LoVo (cell line): ENCODE measurements at regions not wholly inside any gene's neighbourhood (a gene's known extent, or its start where the extent isn't known, plus 50 kb on each side); places are given as distances from the start of the nearest gene placed in this dataset.
A peak's percentile ranks its signal among the peaks of the same experiment; 100 is the strongest.
"Not testable (repeated sequence)": the region's sequence is repeated elsewhere in the genome, so short reads cannot be mapped to it uniquely, and the experiment has no call there.

ENCODE experiments used
- DNase-seq: peaks from one replicate; pipeline ENCODE4 v3.0.0-alpha.2; 2016; ENCODE audit warnings: low spot score

DNA sequence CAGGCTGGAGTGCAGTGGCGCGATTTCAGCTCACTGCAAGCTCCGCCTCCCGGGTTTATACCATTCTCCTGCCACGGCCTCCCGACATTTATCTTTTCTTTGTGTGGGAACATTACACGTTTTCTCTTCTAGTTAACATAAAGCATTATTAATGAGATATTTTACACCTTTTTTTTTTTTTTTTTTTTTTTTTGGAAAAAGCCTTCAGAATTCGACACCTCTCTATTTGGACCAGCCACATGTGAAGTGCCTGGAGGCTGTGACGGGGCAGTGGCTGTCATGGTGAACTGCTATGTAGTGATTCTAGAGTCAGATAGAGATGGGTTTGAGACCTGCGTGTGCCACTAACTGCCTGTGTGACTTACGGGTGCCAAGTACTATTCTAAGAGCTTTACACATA lies 64.3 kb downstream of the SMIM38 start:
- no peak for DNase-seq

DNA sequence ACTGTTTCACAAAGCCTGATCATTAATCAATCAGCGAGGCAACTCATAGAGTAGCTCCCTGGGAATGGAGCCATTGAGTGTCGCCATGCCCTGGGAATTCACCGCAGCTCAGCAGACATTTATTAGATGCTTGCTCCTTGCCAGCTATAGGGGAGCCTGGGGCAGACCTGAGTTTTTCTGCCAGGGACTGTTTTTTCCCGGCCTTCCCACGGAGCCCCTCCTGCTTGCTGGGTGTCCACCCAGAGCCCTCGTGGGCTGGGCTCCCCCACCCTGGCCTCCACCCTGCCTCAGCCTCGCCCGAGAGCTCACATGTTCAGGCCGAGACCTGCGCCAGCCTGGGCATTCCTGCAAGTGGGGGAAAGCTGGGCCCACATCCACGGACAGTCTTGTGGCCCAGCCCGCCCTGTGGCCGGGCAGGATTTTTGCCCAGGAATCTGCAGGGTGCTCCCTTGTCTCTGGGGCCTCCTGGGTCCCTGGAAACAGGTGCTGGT lies 64.9 kb downstream of the SMIM38 start:
- no peak for DNase-seq

DNA sequence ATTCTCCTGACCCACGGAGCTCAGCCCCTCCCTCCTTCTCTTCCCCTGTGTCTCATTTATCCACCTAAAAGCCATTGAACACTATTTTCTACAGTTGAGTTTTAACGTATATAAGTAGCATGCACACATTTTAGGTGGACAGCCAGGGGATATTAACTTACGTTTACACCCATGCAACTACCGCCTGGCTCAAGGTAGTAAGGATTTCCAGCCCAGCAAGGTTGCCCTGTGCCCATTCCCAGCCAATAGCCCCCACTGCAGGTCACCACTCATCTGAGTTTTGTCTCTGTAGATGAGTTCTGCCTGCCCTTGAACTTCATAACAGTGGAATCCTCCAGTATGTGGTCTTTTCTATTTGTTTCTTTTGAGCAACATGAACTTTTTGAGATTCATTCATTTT lies 65.4 kb downstream of the SMIM38 start:
- DNase-seq, result no peak

DNA sequence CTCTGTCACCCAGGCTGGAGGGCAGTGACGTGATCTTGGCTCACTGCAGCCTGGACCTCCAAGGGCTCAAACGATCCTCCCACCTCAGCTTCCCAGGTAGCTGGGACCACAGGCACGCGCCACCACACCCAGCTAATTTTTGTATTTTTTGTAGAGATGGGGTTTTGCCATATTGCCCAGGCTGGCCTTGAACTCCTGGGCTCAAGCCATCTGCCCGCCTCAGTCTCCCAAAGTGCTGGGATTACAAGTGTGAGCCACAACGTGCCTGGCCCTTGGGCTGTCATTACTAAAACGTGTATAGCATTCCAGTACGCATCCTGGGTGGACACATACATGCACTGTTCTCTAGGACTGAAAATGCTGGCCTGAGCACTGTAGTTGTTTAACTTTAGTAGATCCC lies 65.9 kb downstream of the SMIM38 start:
- DNase-seq, result not testable (repeated sequence)

DNA sequence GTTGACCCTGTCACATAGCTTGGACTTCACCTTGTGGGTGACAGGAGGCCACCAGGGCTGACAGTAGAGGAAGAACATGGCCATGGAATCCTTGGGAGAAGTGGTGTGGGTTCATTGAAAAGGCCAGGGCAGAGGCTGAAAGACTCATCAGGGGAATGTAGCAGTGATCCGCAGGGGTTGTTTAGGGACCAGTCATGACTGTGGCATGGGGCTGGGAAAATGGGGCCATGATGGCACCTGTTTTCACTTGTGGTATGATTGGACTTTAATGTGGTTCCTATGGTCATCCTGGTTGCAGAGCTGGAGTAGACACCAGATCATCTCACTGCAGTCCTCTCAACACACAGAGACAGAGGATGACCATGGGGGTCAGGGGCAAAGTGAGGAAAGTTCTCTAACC lies 66.7 kb upstream of the MYEOV start:
- no peak for DNase-seq

DNA sequence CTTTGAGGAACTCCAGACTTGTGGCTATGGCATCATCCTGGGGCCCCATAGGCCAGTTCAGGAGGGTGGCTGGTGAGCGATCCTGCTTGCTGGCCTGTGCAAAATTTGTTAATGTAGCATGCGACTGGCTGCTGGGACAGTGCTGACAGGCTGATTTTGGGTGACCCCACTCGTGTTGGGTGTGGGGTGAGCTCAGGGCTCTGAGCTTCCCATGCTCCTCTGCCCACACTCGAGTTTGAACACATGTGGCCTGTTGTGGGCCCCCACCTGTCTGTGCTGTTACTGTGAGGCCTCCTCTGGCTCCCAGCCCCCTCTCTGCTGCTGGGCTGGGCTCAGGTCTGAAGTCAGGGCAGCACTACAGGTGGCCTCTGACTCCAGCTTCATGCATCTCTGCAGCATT lies 64.4 kb upstream of the MYEOV start:
- no peak for DNase-seq

DNA sequence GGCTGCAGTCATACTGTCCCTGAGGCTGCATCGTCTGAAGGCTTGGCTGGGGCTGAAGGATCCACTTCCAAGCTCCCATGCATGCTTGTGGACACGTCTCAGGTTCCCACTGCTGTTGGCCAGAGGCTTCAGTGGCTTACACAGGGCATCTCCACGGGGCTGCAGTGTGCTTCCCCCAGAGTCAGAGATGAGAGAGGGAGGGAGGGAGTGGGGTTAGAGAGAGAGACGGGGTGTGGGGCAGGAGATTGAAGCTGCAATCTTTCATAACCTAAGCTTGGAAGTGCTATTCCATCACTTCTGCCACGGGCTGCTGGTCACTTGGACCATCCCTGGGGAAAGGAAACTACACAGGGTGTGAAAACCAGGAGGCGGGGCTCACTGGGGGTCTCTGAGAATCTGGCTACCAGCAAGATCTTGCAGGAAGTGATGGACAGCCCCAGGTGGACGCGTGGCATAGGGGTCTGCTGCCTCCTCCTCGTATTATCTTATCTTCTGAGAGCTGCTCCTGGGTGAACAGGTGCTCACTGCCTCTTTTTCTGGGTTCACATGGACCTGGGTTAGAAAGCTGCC lies 63.0 kb upstream of the MYEOV start:
- no peak for DNase-seq

DNA sequence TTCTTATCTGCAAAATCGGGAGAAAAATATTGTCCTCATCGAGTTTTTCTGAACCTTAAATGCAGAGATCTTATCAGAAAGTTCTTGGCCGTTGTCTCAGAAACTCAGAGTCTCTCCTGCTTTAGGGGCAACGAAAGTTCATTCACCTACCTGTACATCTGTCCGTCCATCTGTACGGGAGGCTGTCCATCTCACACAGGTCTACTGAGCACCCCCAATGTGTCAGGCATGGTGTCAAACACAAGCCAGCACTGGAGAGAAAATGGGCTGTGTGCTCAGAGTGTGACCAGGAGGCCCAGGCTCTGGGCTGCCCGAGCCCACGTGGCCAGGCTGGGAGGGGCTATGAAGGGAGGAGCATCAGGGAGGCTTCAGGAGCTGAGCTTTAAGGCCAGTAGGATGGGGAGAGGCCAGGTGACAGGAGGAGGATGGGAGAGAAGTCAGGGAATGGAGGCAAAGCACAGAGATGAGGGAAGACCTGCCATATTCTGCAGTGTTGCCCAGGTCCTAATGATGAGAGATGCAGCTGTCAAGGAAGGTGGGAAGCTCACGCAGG lies 62.4 kb upstream of the MYEOV start:
- DNase-seq, result no peak

DNA sequence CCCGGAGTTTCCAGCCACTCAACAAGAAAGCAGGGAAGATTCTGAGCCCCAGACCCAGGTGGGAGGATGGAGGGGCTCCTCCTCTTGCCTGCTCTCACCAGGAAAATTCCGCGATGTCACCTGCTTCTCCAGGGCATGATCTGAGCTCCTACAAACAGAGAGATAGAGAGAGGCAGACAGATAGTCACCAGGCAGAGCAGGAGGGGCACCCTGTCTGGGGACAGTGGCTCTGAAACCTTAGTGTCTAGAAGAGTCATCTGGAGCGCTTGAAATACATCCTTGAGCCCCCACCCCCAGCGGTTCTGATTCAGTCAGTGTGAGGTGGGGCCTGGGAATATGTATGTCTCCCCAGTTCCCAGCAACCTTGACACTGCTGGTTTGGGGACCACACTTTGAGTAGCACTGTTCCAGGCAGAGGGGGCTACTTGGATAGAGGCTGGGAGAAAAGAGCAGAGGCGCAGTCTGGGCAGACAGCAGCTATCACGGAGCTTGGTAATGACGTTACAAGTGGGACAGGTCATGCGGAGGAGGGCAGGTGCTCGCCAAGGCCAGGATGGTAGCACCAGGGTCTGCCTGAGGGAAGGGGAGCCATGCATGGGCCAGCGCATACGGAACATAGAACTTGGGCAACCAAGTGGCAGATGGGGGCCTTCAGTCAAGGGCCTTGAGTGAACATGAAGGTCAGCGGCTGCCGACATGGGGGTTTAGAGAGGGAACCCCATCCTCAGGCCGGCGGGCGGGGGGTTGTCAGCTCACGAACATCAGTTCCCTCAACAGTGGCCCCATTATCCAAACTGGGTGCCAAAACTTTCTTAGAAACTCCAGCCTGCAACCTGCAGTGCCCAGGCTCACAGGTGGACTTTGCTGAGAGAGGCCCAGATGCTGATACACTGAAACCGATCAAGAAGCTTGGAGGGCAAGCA lies 60.9 kb upstream of the MYEOV start:
- DNase-seq, result no peak

DNA sequence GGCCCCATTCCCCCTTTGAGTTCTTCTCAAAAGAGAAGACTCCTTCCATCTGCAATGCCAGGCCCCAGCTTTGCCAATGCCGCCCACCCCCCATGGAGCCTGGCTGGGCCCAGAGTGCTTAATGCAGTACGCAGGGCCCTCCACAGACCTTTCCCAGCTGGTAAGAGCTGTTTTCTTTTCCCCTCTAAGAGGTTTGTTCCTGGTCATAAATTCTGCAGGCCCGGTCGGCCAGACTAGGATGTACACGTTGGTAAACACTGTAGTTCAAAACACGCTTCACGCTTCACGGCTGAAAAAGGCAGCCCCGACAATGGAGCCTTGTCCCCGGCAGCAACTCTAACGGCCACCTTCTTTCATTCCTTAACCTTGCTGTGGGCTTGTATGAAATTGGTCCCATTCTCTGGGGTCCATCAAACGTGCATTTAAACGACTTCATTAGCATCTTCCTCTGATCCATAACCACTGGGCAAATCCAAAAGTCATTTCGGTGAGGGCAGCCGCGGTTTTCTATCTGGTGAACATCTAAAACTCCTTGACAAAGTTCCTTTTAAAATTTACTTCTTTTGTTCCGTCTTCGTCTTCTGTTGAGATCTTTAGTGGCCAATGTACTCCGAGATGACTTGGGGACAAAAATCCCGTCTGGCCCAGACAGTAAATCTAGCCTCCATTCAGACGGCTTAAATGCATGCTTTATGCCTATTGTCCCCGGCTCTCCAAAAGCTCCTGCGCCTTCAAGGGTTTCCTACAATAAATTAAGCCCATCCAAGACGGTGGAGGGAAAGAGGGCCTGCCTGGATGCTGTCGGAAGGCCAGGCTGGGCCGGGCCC lies 60.0 kb upstream of the MYEOV start:
- no peak for DNase-seq

DNA sequence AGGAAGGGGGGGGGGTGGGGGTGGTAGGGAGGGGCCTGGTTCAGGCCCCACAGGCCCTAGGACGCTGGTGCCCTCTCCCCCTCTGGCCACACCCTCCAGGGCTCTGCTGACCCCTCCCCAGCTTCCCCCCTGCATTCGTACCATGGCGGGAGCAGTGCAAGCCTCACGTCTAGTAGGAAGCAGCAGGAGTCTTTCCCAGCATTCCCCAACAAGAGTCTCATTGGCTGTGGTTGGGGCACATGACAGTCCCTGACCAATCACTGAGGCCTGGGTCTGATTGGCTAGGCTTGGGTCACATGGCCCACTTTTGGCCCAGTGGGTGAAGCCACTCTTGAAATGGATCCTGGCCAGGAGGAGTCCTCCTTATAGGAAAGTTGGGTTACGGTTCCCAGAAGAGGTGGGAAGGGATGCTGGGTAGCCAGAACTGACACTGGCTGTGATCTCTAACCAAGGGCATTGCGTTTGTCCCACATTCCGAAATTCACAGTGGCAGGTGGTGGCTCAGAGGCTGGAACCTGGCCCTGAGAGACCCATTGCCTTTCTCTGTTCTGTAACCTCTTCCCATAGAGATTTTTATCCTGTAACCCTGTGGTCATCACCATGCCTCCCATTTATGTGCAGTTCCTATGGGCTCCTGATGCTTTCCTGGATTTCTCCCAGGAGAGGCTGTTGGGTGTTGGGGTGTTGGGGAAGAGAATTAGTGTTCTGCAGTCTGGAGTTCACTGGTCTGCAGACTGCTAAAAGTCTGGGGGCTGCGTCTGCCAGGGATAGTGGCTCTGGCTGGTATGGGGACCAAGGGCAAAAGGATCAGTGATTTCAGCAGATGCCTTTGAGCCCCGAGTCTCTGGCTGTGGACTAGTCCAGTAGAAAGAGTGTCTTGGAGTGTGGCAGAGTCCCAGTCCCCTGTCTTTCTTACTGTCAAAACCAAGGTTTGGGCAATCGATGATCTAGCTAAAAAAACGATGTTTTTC lies 58.9 kb upstream of the MYEOV start:
- no peak for DNase-seq

DNA sequence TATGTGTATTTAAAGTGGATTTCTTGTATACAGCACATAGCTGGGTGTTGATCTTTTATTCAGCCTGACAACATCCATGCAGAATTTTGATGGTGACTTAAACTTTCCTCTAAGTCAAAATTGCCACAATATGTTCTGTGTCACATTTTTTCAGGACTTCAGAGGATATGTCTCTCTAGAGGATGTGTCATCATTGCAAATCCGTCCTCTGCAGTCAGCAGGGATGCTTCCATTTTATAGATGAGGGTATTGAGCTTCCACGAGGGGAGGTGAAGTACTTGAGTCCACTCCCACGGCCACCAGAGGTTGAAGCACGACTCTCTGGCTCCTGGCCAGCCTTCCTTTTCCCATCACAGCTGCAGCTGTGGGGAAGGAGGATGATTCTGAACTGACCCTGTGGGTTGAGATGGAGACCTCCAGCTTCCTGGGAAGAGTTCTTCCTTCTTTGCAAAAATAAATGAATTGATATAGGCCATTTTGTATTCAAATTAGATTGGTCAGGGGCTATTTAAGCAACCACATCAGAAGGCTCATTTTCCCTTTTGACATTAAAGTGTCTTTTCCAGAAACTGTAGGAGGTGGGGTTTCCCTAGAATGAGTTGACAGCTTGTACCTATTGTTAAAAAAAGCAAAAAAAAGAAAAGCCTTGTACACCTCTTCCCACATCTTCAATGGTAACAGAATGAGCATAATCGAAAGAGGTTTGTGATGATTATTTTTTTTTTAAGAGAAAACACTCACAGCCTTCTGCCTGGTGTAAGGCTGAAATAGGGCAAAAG lies 55.2 kb upstream of the MYEOV start:
- DNase-seq, result no peak

DNA sequence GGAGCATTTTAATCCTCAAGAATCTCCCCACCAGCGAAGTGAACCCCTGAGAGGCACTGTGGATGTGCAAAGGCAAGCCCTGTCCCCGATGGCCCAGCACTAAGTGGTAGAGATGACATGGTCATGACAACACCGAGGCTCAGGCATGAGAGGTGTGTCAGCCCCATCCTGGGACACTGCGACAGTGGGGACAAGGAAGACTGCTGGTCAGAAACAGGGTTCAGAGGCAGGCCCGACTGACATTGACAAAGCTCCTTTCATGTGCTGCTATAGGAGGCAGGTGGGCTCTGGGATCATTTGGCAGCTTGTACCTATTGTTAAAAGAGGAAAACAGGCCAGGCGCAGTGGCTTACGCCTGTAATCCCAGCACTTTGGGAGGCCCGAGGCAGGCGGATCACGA lies 54.3 kb upstream of the MYEOV start:
- DNase-seq, result no peak

DNA sequence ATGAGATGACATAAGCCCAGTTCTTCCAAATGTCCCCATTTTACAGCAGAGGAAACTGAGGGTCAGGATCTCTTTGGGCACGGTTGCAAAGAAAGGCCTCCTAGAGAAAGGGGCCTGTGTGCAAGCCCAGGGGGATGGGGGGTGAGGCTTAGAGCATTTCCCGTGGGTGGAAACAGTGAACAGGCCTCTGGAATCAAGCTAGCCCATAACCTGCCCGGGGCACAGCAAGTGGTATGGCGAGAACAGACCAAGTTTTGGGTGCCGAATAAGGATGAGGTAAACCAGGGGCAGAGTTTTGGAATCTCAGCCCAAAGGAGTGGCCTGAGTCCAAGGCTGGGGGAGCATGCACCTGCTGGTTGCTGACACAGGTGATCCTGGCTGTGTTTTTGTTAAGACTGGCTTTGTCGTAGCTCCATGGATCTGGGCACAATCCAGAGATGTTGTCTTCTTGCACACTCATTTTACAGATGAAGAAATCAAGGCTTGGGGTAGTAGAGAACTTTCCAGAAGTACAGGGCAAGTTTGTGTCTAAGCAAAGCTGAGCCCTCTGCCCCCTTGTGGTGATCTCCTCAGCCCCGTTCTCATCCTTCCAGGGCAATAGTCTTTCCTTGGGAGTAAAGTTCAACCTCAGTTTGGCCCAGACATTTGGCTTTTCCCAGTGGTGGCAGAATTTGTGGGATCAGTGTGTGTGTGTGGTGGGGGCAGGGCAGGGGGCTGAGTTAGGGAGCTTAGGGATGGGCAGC lies 53.5 kb upstream of the MYEOV start:
- DNase-seq, result peak; percentile 6

DNA sequence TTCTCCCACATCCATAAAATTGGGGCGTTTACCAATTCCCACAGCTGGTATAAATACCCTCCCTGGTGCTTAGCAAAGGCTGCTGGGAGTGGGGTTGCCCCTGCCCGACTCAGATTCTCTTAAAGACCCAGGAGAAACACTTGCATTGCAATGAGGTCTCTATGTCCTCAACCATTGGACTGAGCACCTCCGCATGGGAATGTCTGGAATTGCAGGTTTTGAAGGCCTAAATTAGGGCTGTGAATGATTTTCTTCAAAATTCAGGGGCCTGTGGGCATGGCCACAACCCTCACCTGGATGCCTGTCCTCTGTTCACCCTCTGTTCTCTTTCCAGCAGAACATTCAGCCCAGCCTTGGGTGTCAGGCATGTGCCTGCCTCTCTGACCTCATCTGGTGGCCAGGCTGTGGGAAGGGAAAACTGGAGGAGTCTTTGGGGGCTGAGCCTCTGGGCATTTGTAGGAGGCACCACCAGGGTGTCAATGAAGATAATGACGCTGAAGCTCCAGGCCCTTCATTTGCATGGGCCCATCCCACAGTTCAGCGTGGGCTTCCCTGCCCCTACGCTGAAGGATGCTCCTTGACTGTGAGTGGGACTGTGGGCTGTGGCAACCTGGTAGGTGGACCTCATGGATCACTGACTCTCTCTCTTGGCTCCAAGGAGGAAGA lies 52.7 kb upstream of the MYEOV start:
- DNase-seq, result no peak

DNA sequence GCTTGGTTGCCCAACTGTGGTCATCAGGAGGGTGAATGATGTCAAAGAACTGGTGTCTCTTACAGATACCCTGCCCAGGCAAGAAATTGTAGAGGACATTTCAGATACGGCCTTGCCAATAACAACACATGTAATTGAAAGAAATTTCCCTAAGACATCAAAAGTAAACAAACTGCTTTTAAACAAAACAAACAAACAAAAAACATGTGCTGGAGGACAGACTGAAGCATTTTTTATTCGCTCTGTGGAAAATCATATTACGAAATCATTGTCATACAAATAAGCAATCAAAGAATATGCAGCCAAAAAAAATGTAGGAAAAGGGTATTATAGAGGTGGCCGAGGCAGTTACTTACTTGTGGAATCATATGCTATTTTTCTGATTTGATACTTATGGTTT lies 52.1 kb upstream of the MYEOV start:
- DNase-seq, result no peak

DNA sequence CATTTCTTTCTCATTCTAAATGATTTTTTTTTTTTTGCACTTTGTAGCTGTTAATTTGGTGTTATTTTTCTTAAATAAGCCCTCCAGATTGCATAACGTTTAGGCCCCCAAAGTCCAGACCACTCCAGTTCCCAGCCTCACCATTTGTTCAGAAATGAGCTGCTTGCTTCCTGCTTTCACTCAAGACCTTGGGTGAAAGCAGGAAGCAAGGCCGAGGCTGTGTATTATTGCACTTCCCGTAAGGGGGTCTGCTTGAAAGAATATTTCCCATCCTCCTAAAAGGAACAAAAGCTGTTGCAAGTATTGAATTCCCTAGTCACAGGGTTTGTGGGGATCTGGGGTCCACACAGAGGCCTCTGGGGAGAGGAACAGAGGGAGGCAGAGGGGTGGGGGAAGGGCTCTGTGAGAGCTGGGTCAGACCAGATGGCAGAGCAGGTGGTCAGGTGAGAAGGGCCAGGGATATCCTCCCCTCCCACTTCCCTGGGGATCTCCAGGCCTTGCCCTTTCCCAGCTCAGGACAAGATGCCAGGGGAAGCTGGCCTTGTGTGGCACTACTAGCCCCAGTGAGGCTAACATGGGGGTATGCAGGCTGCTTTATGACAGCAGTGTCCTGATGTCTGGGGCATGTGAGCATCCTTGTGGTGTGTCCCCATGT lies 51.6 kb upstream of the MYEOV start:
- no peak for DNase-seq

DNA sequence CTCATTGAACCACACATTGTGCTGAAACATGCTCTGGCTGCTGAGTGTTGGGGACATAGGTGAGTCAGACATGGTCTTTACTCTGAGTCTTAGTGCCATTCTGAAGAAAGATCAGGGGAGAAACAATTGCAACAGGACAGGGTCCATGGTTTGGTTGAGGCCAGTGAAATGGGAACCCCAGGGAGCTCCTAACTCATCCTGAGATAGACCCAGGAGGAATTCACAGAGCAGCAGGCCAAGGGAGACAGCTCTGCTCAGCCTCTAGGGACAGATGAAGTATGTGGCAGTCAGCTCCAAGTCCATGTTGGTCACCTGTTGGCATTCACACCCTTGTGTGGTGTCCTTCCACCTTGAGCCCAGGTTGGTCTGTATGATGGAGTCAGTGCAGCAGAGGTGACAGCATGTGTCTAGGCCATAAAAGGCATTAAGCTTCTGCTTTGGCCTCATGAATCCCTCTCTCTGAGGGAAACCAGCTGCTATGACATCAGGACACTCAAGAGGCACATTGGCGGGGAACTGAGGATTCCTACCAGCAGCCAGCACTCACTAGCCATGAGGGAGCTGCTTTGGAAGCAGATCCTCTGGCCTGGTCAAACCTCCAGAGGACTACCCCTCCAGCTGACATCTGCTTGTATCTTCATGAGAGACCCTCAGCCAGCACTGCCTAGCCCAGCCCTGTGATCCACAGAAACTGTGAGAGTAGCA lies 50.3 kb upstream of the MYEOV start:
- DNase-seq, result no peak
